Skeletal muscle cell (primary cell): ENCODE measurements at regions not wholly inside any gene's neighbourhood (a gene's known extent, or its start where the extent isn't known, plus 50 kb on each side); places are given as distances from the start of the nearest gene placed in this dataset.
"Not testable (repeated sequence)": the region's sequence is repeated elsewhere in the genome, so short reads cannot be mapped to it uniquely, and the experiment has no call there.

ENCODE experiments used
- DNase-seq: peaks from one replicate; pipeline ENCODE4 v3.0.0-alpha.2; 2010; ENCODE audit warnings: low read depth
- H3K4me3 ChIP-seq: 2 replicates; pipeline ENCODE4 v1.5.1; 2011; ENCODE audit warnings: low read depth, mild to moderate bottlenecking, control low read depth, low read length, moderate library complexity

- H3K4me3 ChIP-seq = no peak overlapping the region
- no peak for DNase-seq
Observed at GRCh38 chr2:175872721-175873120, 129.3 kb downstream of the LNPK start.

GRCh38 chr2:175872005-175872348, 130.1 kb downstream of the LNPK start:
- no peak overlapping the region for H3K4me3 ChIP-seq
- DNase-seq = no peak

GRCh38 chr2:175871331-175872004, 130.6 kb downstream of the LNPK start:
- no peak for DNase-seq
- no peak overlapping the region for H3K4me3 ChIP-seq

GRCh38 chr2:175865716-175866115, 136.4 kb downstream of the LNPK start:
- no peak overlapping the region for H3K4me3 ChIP-seq
- no peak for DNase-seq

- no peak for DNase-seq
- H3K4me3 ChIP-seq = no peak overlapping the region
Observed at GRCh38 chr2:175864137-175864850, 137.8 kb downstream of the LNPK start.

GRCh38 chr2:175861958-175862357, 140.1 kb downstream of the LNPK start:
- no peak for DNase-seq
- H3K4me3 ChIP-seq = no peak overlapping the region

- no peak overlapping the region for H3K4me3 ChIP-seq
- DNase-seq = no peak
Observed at GRCh38 chr2:175855794-175856453, 146.1 kb downstream of the LNPK start.

- no peak for DNase-seq
- no peak overlapping the region for H3K4me3 ChIP-seq
Observed at GRCh38 chr2:175855236-175855635, 146.8 kb downstream of the LNPK start.

GRCh38 chr2:175854665-175855064, 147.4 kb downstream of the LNPK start:
- DNase-seq = no peak
- H3K4me3 ChIP-seq = no peak overlapping the region

GRCh38 chr2:175854129-175854528, 147.9 kb downstream of the LNPK start:
- DNase-seq = no peak
- no peak overlapping the region for H3K4me3 ChIP-seq

GRCh38 chr2:175853616-175853890, 148.5 kb downstream of the LNPK start:
- no peak for DNase-seq
- H3K4me3 ChIP-seq = no peak overlapping the region

- no peak overlapping the region for H3K4me3 ChIP-seq
- no peak for DNase-seq
Observed at GRCh38 chr2:175852879-175853615, 149.0 kb downstream of the LNPK start.

- H3K4me3 ChIP-seq = no peak overlapping the region
- DNase-seq = no peak
Observed at GRCh38 chr2:175847128-175847527, 154.9 kb downstream of the LNPK start.

- H3K4me3 ChIP-seq = no peak overlapping the region
- peak; percentile 47 for DNase-seq
Observed at GRCh38 chr2:175844169-175844568, 157.9 kb downstream of the LNPK start.

GRCh38 chr2:175843625-175844024, 158.4 kb downstream of the LNPK start:
- H3K4me3 ChIP-seq = no peak overlapping the region
- no peak for DNase-seq

- H3K4me3 ChIP-seq = no peak overlapping the region
- no peak for DNase-seq
Observed at GRCh38 chr2:175842996-175843395, 159.1 kb downstream of the LNPK start.

GRCh38 chr2:175840765-175841164, 161.3 kb downstream of the LNPK start:
- not testable (repeated sequence) for DNase-seq, H3K4me3 ChIP-seq

- DNase-seq = no peak
- H3K4me3 ChIP-seq = no peak overlapping the region
Observed at GRCh38 chr2:175840256-175840655, 161.8 kb downstream of the LNPK start.

GRCh38 chr2:175838979-175839378, 163.1 kb downstream of the LNPK start:
- DNase-seq = no peak
- H3K4me3 ChIP-seq = no peak overlapping the region

- no peak overlapping the region for H3K4me3 ChIP-seq
- peak; percentile 91 for DNase-seq
Observed at GRCh38 chr2:175837046-175837445, 165.0 kb downstream of the LNPK start.
